Prostate gland (tissue), 2 donors: ENCODE measurements at regions not wholly inside any gene's neighbourhood (a gene's known extent, or its start where the extent isn't known, plus 50 kb on each side); places are given as distances from the start of the nearest gene placed in this dataset.

Source experiments
- POLR2A ChIP-seq: fragments of 450-650 bp; IDR thresholded peaks from one replicate; pipeline ENCODE4 v1.6.1; 2016; ENCODE audit warnings: antibody characterized with exemption, mild to moderate bottlenecking
- POLR2AphosphoS5 ChIP-seq: sonication (generic); formaldehyde crosslinking; IDR thresholded peaks from one replicate; pipeline ENCODE4 v1.6.1; 2017; ENCODE audit warnings: antibody characterized with exemption
- TF ChIP-seq, protein P1 (sequence below), 4 experiments: fragments of 200-600 bp in 2 of 4; fragments of 450-650 bp in 2 of 4; sonication (generic) in 2 of 4; IDR thresholded peaks; 1 replicate in 3 of 4; 2 replicates in 1 of 4; pipeline ENCODE4 v1.5.1; 2016 to 2019; ENCODE audit warnings: antibody characterized with exemption in 4 of 4, mild to moderate bottlenecking in 2 of 4, moderate library complexity in 2 of 4

DNA sequence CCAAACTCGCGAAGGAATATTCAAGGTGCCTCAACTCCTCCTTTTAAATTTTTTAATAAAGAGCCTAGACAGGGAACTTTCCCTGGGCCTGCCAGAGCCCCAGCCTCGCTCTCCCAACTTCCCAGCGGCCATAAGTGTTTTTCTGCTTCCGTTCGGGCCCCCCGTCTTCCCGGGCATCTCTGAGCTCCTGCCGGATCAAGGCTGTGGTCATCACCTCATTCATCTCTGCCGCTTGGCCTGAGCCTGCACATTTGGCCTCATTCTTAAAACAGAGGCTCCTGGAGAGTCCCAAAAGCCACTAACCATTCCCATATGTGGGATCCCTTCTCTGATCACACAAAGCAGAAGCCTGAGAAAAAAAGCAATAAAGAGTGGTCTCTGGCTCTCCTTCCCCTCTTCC lies 969.1 kb upstream of the DEFB115 start:
- TF ChIP-seq, protein P1, sequence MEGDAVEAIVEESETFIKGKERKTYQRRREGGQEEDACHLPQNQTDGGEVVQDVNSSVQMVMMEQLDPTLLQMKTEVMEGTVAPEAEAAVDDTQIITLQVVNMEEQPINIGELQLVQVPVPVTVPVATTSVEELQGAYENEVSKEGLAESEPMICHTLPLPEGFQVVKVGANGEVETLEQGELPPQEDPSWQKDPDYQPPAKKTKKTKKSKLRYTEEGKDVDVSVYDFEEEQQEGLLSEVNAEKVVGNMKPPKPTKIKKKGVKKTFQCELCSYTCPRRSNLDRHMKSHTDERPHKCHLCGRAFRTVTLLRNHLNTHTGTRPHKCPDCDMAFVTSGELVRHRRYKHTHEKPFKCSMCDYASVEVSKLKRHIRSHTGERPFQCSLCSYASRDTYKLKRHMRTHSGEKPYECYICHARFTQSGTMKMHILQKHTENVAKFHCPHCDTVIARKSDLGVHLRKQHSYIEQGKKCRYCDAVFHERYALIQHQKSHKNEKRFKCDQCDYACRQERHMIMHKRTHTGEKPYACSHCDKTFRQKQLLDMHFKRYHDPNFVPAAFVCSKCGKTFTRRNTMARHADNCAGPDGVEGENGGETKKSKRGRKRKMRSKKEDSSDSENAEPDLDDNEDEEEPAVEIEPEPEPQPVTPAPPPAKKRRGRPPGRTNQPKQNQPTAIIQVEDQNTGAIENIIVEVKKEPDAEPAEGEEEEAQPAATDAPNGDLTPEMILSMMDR (IDR thresholded peaks at IDR 0.05): no peak
- TF ChIP-seq POLR2AphosphoS5 (no peak), POLR2A (no peak)
